SW480 (cell line): ENCODE measurements at regions not wholly inside any gene's neighbourhood (a gene's known extent, or its start where the extent isn't known, plus 50 kb on each side); places are given as distances from the start of the nearest gene placed in this dataset.

Experiments used
- DNase-seq: peaks from one replicate; pipeline ENCODE4 v3.0.0-alpha.2; 2016; ENCODE audit warnings: low spot score

- no peak for DNase-seq
These were observed 77.4 kb downstream of the NCOR2 start for GRCh38 chr12:124489915-124490583.

GRCh38 chr12:124489220-124489619, 78.2 kb downstream of the NCOR2 start:
- no peak for DNase-seq

GRCh38 chr12:124488520-124488919, 78.9 kb downstream of the NCOR2 start:
- DNase-seq, result no peak

GRCh38 chr12:124487834-124488165, 79.6 kb downstream of the NCOR2 start:
- DNase-seq, result no peak

- no peak for DNase-seq
These were observed 80.2 kb downstream of the NCOR2 start for GRCh38 chr12:124487066-124487833.

- DNase-seq, result no peak
These were observed 81.0 kb downstream of the NCOR2 start for GRCh38 chr12:124486346-124486963.

- DNase-seq, result no peak
These were observed 82.0 kb downstream of the NCOR2 start for GRCh38 chr12:124485371-124485770.

DNA sequence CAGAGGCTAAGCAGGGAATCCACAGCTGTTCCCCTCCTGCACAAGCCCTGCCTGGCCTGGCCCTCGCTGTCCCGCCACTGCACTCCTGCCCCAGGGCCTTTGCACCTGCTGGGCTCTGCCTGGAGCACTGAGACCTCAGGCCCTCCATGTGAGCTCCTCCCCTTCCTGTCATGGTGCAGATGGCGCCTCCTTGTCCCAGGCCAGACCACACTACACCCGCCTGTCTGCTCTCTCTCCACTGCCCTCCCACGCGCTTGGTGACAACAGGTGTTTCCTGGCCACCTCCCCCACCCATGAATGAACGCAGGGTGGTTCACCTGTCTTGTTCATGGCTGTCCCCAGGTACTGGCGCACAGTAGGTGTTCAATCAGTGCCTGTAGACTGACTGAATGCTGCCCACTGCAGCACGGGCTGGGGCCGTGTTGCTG, 82.9 kb downstream of the NCOR2 start:
- no peak for DNase-seq

GRCh38 chr12:124484067-124484466, 83.3 kb downstream of the NCOR2 start:
- DNase-seq, result no peak

- DNase-seq, result no peak
These were observed 84.3 kb downstream of the NCOR2 start for GRCh38 chr12:124482901-124483799.

DNA sequence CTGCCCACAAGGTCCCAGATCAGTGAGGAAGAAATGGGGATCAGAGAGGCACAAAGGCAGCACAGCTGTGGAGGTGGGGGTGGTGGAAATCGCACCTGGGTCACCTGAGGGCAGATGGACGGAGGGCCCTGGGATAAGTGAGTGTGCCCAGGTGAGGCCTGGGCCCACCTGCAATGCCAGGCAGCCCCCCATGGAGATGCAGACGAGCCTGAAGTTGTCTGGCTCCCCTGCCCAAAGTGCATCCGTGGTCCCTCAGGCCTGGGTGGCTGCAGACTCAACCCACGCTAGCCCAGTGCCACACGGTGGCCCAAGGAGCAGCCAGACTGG, 84.9 kb downstream of the NCOR2 start:
- no peak for DNase-seq

DNA sequence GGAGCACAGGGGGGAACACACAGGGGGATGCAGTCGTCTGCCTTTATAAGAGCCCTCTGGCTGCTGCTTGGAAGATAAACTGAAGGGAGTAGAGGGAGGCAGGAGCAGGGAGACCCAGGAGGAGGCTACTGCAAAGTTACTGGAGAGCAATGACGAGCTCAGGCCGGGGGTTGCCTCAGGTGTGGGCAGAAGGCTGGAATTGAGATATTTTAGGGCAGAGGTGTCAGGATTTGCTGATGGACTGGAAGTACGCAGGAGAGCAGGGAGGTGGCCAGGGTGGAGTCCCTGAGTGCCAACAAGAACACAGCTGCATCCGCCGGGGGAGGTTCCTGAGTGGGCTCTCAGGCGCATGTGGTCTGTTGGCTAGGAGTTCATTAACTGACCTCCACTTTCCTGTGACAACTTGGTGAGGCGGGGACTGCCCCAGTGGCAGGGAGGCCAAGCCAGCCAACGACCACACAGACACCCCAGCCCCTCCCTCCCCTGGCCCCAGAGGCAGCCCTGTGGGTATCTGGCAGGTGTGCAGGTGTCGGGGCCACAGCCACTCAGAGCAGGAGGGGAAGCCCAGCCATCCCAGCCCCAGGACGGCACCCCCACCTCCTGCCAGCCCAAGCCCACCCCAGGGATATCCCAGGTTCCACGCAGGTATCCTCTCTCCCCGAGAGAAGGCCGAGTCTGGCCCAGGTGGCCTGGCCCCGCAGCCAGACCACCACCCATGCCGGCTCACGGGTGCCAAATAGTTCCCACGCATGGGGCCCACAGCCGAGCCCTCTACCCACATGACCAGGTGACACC, 85.4 kb downstream of the NCOR2 start:
- no peak for DNase-seq

DNA sequence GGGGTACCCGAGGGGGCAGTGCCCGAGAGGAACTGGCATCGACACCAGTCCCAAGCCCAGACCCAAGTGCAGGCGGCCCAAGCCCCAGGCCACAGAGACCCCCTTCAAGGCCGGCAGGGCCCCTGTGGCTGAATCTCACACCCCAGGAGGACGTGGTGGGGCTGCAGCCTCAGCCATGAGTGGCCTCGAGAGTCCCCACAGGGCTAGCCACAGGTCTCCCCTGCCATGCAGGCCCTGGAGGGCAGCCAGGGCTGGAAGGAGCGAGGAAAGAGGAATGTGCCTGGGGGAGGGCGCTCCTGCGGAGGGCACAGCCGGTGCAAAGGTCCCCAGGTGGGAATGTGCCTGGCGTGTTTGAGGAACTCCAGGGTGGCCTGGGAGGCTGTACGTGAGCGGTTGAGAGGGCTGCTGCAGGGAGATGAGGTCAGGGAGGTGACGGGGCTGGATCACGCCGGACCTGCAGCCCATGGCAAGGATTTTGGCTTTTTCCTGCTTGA, 86.1 kb downstream of the NCOR2 start:
- DNase-seq, result no peak

- peak; percentile 65 for DNase-seq
These were observed 86.7 kb downstream of the NCOR2 start for GRCh38 chr12:124480469-124481256.

DNA sequence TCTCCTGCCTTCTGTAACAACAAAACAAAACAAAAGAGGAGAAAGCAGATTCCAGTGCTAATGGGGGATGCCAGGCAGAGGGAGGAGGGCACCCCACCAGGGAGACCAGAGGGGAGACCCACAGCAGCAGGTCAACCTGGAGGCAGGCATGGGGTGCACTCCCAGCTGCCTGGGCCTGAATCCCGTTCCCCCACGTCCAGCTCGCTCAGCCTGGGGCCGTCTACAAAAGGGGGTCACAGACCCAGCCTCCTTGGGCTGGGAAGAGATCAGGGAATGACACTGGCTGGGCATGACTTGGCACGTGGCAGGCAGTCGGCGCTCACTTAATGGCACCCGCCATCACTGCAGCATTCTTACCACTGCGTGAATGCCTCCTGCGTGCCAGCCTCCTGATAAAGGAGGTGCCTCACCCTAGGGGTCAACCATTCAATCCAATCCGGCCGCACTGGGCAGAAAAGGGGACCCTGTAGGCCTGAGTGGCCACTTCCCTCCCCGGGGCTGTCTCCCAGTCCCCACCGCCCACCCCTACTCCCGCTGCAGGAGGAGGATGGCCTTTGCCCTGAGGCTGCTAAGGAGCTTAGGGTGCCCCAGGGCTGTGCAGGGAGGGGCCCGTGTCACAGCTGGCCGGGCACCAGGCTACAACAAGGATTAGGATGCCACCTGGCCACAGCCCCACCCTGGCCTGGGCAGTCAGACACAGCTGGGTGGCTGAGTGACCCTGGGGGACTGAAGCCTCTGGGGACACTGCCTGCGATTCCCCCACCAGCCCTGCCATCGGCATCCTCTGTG, 87.5 kb downstream of the NCOR2 start:
- no peak for DNase-seq

GRCh38 chr12:124478985-124479645, 88.3 kb downstream of the NCOR2 start:
- DNase-seq, result no peak

GRCh38 chr12:124478416-124478815, 89.0 kb downstream of the NCOR2 start:
- DNase-seq, result no peak

- DNase-seq, result no peak
These were observed 90.1 kb downstream of the NCOR2 start for GRCh38 chr12:124477107-124477915.
